SK-N-SH (cell line): ENCODE measurements at regions not wholly inside any gene's neighbourhood (a gene's known extent, or its start where the extent isn't known, plus 50 kb on each side); places are given as distances from the start of the nearest gene placed in this dataset.

Experiments
- CTCF ChIA-PET: fragments of 300-600, 350-600 bp; formaldehyde crosslinking; extraction: SDS; loops from one replicate; lab custom pipeline; 2021; lab: Yijun Ruan, JAX
- POLR2A ChIA-PET: fragments of 350-600 bp; sonication (Branson Sonifier 250); formaldehyde crosslinking; extraction: SDS; loops from one replicate; lab custom pipeline; 2020; ENCODE audit warnings: antibody characterized with exemption, inconsistent platforms; lab: Yijun Ruan, JAX
- DNase-seq: peaks from one replicate; pipeline ENCODE4 v3.0.0; 2012
- H2AFZ ChIP-seq: fragments of 200-600 bp; sonication (generic); 2 replicates; pipeline ENCODE4 v1.8.1; 2016; ENCODE audit warnings: antibody characterized with exemption, mild to moderate bottlenecking, low read depth
- H3F3A ChIP-seq: fragments of 200-600 bp; sonication (generic); replicated peaks from 2 replicates; pipeline ENCODE3; 2016; ENCODE audit warnings: antibody characterized with exemption, mild to moderate bottlenecking; ENCODE audit not compliant: insufficient read depth
- H3K27ac ChIP-seq, 2 experiments: fragments of 200-500 bp in 1 of 2; fragments of 200-600 bp in 1 of 2; sonication (Bioruptor generic) in 1 of 2; sonication (generic), shearing (Covaris generic) in 1 of 2; 2 replicates each; pipeline versions ENCODE4 v1.5.1 to v1.6.1; 2014 to 2016; ENCODE audit warnings: low read depth in 2 of 2, inconsistent platforms in 1 of 2, low read length in 1 of 2, mild to moderate bottlenecking in 1 of 2, mixed read lengths in 1 of 2
- H3K27me3 ChIP-seq: fragments of 200-600 bp; sonication (generic), shearing (Covaris generic); 2 replicates; pipeline ENCODE4 v1.6.1; 2016; ENCODE audit warnings: mixed run types; ENCODE audit not compliant: insufficient read depth
- H3K36me3 ChIP-seq, 2 experiments: fragments of 200-500 bp in 1 of 2; fragments of 200-600 bp in 1 of 2; sonication (Bioruptor generic) in 1 of 2; sonication (generic) in 1 of 2; replicated peaks in 1 of 2; 2 replicates each; pipeline versions ENCODE3 to v1.5.1; 2014 to 2016; ENCODE audit warnings: low read length in 1 of 2, mild to moderate bottlenecking in 1 of 2; ENCODE audit not compliant: insufficient read depth in 2 of 2, control insufficient read depth in 1 of 2
- H3K4me1 ChIP-seq, 2 experiments: fragments of 200-500 bp in 1 of 2; fragments of 200-600 bp in 1 of 2; sonication (Bioruptor generic) in 1 of 2; sonication (generic), shearing (Covaris generic) in 1 of 2; 2 replicates each; pipeline versions ENCODE4 v1.5.1 to v1.6.1; 2014 to 2016; ENCODE audit warnings: low read depth in 1 of 2, low read length in 1 of 2, mixed run types in 1 of 2; ENCODE audit not compliant: insufficient read depth in 2 of 2, control insufficient read depth in 1 of 2
- H3K4me2 ChIP-seq: fragments of 200-600 bp; sonication (generic), shearing (Covaris generic); 2 replicates; pipeline ENCODE4 v1.6.1; 2017; ENCODE audit warnings: mixed run types
- H3K4me3 ChIP-seq, 2 experiments: fragments of 200-500 bp in 1 of 2; fragments of 200-600 bp in 1 of 2; sonication (Bioruptor generic) in 1 of 2; sonication (generic), shearing (Covaris generic) in 1 of 2; 2 replicates each; pipeline versions ENCODE4 v1.5.1 to v1.8.1; 2014 to 2016; ENCODE audit warnings: low read depth in 2 of 2, inconsistent platforms in 1 of 2, low read length in 1 of 2, mild to moderate bottlenecking in 1 of 2, mixed read lengths in 1 of 2, moderate library complexity in 1 of 2
- H3K79me2 ChIP-seq: fragments of 200-600 bp; sonication (generic); 2 replicates; pipeline ENCODE4 v1.8.1; 2017; ENCODE audit warnings: mild to moderate bottlenecking; ENCODE audit not compliant: insufficient read depth
- H3K9ac ChIP-seq: fragments of 200-600 bp; sonication (generic); 2 replicates; pipeline ENCODE4 v1.6.1; 2017; ENCODE audit warnings: mixed run types
- H3K9me2 ChIP-seq: fragments of 200-600 bp; sonication (generic); 2 replicates; pipeline ENCODE4 v1.6.1; 2017; ENCODE audit warnings: mixed run types
- H3K9me3 ChIP-seq: fragments of 200-600 bp; sonication (generic); 2 replicates; pipeline ENCODE4 v1.6.1; 2017; ENCODE audit warnings: mixed run types, mild to moderate bottlenecking, moderate library complexity
- H4K20me1 ChIP-seq: fragments of 200-600 bp; sonication (generic); 2 replicates; pipeline ENCODE4 v1.6.1; 2017; ENCODE audit warnings: mild to moderate bottlenecking, mixed run types; ENCODE audit not compliant: insufficient read depth
- EZH2phosphoT487 ChIP-seq: fragments of 200-600 bp; sonication (generic); IDR thresholded peaks from 2 replicates; pipeline ENCODE4 v1.6.1; 2017; ENCODE audit warnings: low read depth, mixed run types, mild to moderate bottlenecking, antibody characterized with exemption, moderate library complexity, borderline replicate concordance
- FOSL2 ChIP-seq: IDR thresholded peaks from 2 replicates; pipeline ENCODE4 v1.4.0; 2012; ENCODE audit warnings: low read depth, mild to moderate bottlenecking, moderate library complexity, borderline replicate concordance
- GABPA ChIP-seq: IDR thresholded peaks from 2 replicates; pipeline ENCODE4 v1.4.0; 2012; ENCODE audit warnings: low read depth, mild to moderate bottlenecking
- GATA2 ChIP-seq: sonication (generic); formaldehyde crosslinking; IDR thresholded peaks from 2 replicates; pipeline ENCODE4 v1.5.0; 2020; ENCODE audit warnings: mild to moderate bottlenecking, missing genetic modification reagents
- MXI1 ChIP-seq: IDR thresholded peaks from 2 replicates; pipeline ENCODE4 v1.6.1; 2012; ENCODE audit warnings: mild to moderate bottlenecking, low read depth, low read length, improper control_type of control experiment
- SIN3A ChIP-seq: IDR thresholded peaks from 2 replicates; pipeline ENCODE4 v1.6.1; 2012; ENCODE audit warnings: low read depth, mild to moderate bottlenecking, low read length, moderate library complexity, borderline replicate concordance
- SMC3 ChIP-seq: IDR thresholded peaks from 2 replicates; pipeline ENCODE4 v1.6.1; 2012; ENCODE audit warnings: low read depth, low read length, improper control_type of control experiment
- TCF12 ChIP-seq: IDR thresholded peaks from 2 replicates; pipeline ENCODE4 v1.4.0; 2012
- YY1 ChIP-seq: IDR thresholded peaks from 2 replicates; pipeline ENCODE4 v1.4.0; 2012; ENCODE audit warnings: low read depth, mild to moderate bottlenecking
- WGBS: methylation state at CpG from one replicate; pipeline ENCODE4 v1.1.6; 2017; ENCODE audit warnings: low lambda C conversion rate; 5-methylcytosine and 5-hydroxymethylcytosine counted together
- TF ChIP-seq, protein P1 (sequence below): IDR thresholded peaks from 2 replicates; pipeline ENCODE4 v1.4.0; 2012; ENCODE audit warnings: low read depth
- TF ChIP-seq, protein P2 (sequence below): fragments of 200-600 bp; sonication (generic); IDR thresholded peaks from 2 replicates; pipeline ENCODE4 v1.6.1; 2017; ENCODE audit warnings: antibody characterized with exemption, mild to moderate bottlenecking, moderate library complexity
- TF ChIP-seq, protein P3 (sequence below): fragments of 150-350 bp; IDR thresholded peaks from 2 replicates; pipeline ENCODE4 v1.6.1; 2016; ENCODE audit warnings: mild to moderate bottlenecking, low read depth, low read length

DNA sequence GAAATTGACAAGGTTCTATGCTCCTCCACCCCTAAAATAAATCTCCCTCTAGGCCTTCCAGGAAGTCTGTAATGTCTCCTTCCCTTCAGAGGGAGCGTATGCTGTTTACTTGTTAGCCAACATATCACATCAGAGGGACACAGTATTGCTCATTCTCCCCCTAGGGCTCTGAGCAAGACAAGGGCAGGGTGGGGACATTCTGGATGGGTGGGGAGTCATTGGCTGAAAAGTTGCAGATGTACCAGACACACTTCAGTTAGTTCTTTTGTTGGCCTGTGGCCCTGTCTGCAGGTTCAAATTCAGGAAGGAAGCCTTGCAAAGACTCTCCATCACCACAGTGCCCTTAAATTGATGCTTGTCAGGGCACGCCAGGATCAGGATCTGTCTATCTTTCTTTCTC lies 106.3 kb upstream of the TEX13D start:
- no peaks in the 10 kb centered on the region for H3K36me3 ChIP-seq
- no peak for DNase-seq
- no peak overlapping the region for H3K4me2 ChIP-seq
- H3K27ac ChIP-seq, result no peak overlapping the region
- ChIA-PET CTCF (no interaction called here), POLR2A (no interaction called here)
- H4K20me1 ChIP-seq, result no peaks in the 10 kb centered on the region
- no peaks in the 10 kb centered on the region for H3K4me1 ChIP-seq
- no peaks in the 10 kb centered on the region for H3F3A ChIP-seq
- no peaks in the 10 kb centered on the region for H3K9me3 ChIP-seq
- 59% methylated on average over 2 of the region's 2 CpGs for WGBS
- H2AFZ ChIP-seq, result no peak overlapping the region
- H3K9me2 ChIP-seq, result no peaks in the 10 kb centered on the region
- no peaks in the 10 kb centered on the region; the same call in 1 of the 2 replicates for H3K27me3 ChIP-seq
- no peak overlapping the region for H3K4me3 ChIP-seq
- H3K79me2 ChIP-seq, result no peaks in the 10 kb centered on the region
- H3K9ac ChIP-seq, result no peak overlapping the region
- TF ChIP-seq TCF12 (no peak), SIN3A (no peak), YY1 (no peak), GABPA (no peak), MXI1 (no peak), EZH2phosphoT487 (no peak), FOSL2 (no peak), SMC3 (no peak)
- TF ChIP-seq, protein P1, sequence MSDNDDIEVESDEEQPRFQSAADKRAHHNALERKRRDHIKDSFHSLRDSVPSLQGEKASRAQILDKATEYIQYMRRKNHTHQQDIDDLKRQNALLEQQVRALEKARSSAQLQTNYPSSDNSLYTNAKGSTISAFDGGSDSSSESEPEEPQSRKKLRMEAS, result no peak
- TF ChIP-seq, protein P2, sequence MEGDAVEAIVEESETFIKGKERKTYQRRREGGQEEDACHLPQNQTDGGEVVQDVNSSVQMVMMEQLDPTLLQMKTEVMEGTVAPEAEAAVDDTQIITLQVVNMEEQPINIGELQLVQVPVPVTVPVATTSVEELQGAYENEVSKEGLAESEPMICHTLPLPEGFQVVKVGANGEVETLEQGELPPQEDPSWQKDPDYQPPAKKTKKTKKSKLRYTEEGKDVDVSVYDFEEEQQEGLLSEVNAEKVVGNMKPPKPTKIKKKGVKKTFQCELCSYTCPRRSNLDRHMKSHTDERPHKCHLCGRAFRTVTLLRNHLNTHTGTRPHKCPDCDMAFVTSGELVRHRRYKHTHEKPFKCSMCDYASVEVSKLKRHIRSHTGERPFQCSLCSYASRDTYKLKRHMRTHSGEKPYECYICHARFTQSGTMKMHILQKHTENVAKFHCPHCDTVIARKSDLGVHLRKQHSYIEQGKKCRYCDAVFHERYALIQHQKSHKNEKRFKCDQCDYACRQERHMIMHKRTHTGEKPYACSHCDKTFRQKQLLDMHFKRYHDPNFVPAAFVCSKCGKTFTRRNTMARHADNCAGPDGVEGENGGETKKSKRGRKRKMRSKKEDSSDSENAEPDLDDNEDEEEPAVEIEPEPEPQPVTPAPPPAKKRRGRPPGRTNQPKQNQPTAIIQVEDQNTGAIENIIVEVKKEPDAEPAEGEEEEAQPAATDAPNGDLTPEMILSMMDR, result no peak
- TF ChIP-seq, protein P3, sequence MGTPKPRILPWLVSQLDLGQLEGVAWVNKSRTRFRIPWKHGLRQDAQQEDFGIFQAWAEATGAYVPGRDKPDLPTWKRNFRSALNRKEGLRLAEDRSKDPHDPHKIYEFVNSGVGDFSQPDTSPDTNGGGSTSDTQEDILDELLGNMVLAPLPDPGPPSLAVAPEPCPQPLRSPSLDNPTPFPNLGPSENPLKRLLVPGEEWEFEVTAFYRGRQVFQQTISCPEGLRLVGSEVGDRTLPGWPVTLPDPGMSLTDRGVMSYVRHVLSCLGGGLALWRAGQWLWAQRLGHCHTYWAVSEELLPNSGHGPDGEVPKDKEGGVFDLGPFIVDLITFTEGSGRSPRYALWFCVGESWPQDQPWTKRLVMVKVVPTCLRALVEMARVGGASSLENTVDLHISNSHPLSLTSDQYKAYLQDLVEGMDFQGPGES, result no peak
- TF ChIP-seq, all 33 proteins: peak for 0

DNA sequence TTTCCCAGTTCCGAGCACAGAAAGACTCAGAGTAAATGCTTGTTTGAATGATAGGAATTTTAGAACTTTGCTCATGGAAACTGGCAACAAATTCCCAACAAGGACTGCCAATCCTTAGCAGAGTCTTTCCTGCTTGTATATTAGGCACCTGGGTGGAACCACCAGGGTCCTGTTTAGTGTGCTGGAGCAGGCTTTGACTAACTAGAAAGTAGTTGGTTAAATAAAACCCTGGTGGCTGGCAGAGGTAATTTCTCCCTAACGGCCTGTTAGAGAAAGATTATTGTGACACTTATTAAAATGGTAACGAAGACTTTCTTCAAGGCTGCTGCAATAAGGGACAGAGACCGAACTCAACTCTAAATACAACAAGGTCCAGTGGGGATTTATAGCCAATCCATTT lies 103.6 kb upstream of the TEX13D start:
- H2AFZ ChIP-seq, result no peak overlapping the region
- H3K9me3 ChIP-seq, result no peaks in the 10 kb centered on the region
- TF ChIP-seq SMC3 (no peak), GATA2 (CRISPR knock-in tag) (no peak)
- TF ChIP-seq, protein P2, result peak; percentile 21; the same call in 1 of the 2 replicates
- H3K79me2 ChIP-seq, result no peaks in the 10 kb centered on the region
- no peaks in the 10 kb centered on the region for H3K36me3 ChIP-seq
- no peak overlapping the region for H3K4me3 ChIP-seq
- H3K27ac ChIP-seq, result no peak overlapping the region
- H3F3A ChIP-seq, result no peaks in the 10 kb centered on the region
- H3K4me1 ChIP-seq, result no peaks in the 10 kb centered on the region; a peak in 1 of 4 replicates
- no peak for DNase-seq
- POLR2A ChIA-PET, result no interaction called here
- H4K20me1 ChIP-seq, result no peaks in the 10 kb centered on the region
- H3K9ac ChIP-seq, result no peak overlapping the region
- CTCF ChIA-PET, result interaction anchor here (1.0 kb wide), 1 partner anchor 144 kb away, joined by 3 read pairs; no protein-coding TSS in a partner anchor
- WGBS, result 46% methylated on average over 4 of the region's 4 CpGs
- H3K4me2 ChIP-seq, result no peak overlapping the region
- no peaks in the 10 kb centered on the region; the same call in 1 of the 2 replicates for H3K27me3 ChIP-seq
- no peaks in the 10 kb centered on the region for H3K9me2 ChIP-seq
